HFFc6 (cell line): ENCODE measurements at regions not wholly inside any gene's neighbourhood (a gene's known extent, or its start where the extent isn't known, plus 50 kb on each side); places are given as distances from the start of the nearest gene placed in this dataset.

Experiments used
- DNase-seq: peaks from one replicate; pipeline ENCODE4 v3.0.0-alpha.2; 2018
- H3K27ac Mint-ChIP-seq: 2 replicates; pipeline ENCODE4 v1.8.0; 2020; ENCODE audit warnings: mild to moderate bottlenecking, mixed read lengths
- H3K27me3 Mint-ChIP-seq: 2 replicates; pipeline ENCODE4 v1.8.0; 2021; ENCODE audit warnings: mild to moderate bottlenecking, moderate library complexity, mixed read lengths; ENCODE audit not compliant: insufficient read depth
- H3K36me3 Mint-ChIP-seq: 2 replicates; pipeline ENCODE4 v1.8.0; 2021; ENCODE audit warnings: low read depth, mixed read lengths
- H3K4me1 Mint-ChIP-seq: 2 replicates; pipeline ENCODE4 v1.8.0; 2020; ENCODE audit warnings: low read depth, mixed read lengths
- H3K4me3 Mint-ChIP-seq: 2 replicates; pipeline ENCODE4 v1.8.0; 2020; ENCODE audit warnings: mild to moderate bottlenecking, moderate library complexity, mixed read lengths
- H3K9me3 Mint-ChIP-seq: 2 replicates; pipeline ENCODE4 v1.8.0; 2020; ENCODE audit warnings: mild to moderate bottlenecking, mixed read lengths
- CTCF ChIP-seq: fragments of 200-600 bp; sonication (generic); IDR thresholded peaks from 2 replicates; pipeline ENCODE4 v1.5.0; 2021; ENCODE audit warnings: antibody characterized with exemption, mild to moderate bottlenecking

- Mint-ChIP-seq H3K4me1 (peaks cover 7% of the 10 kb centered on the region), H3K36me3 (no peaks in the 10 kb centered on the region; the same call in 1 of the 2 replicates), H3K27ac (no peak overlapping the region), H3K27me3 (peaks cover 29% of the 10 kb centered on the region), H3K4me3 (no peak overlapping the region), H3K9me3 (peaks cover 4% of the 10 kb centered on the region; the same call in 1 of the 2 replicates)
- DNase-seq = no peak
- no peak for TF ChIP-seq CTCF
Measured at GRCh38 chr3:72553298-72553697, 294.9 kb downstream of the SHQ1 start.

GRCh38 chr3:72550582-72551262, 297.5 kb downstream of the SHQ1 start:
- Mint-ChIP-seq H3K27me3 (peaks cover 25% of the 10 kb centered on the region), H3K4me1 (peaks cover 7% of the 10 kb centered on the region), H3K9me3 (no peaks in the 10 kb centered on the region), H3K4me3 (peak overlapping the region; percentile 60; the same call in 1 of the 2 replicates), H3K27ac (no peak overlapping the region), H3K36me3 (no peaks in the 10 kb centered on the region)
- DNase-seq = no peak
- TF ChIP-seq CTCF = no peak

- no peak for DNase-seq
- peaks cover 23% of the 10 kb centered on the region for H3K27me3 Mint-ChIP-seq
- no peak for TF ChIP-seq CTCF
- H3K9me3 Mint-ChIP-seq = no peaks in the 10 kb centered on the region
- no peaks in the 10 kb centered on the region for H3K36me3 Mint-ChIP-seq
- no peak overlapping the region for H3K27ac Mint-ChIP-seq
- H3K4me3 Mint-ChIP-seq = peak overlapping the region; percentile 60
- H3K4me1 Mint-ChIP-seq = peaks cover 7% of the 10 kb centered on the region
Measured at GRCh38 chr3:72549761-72550581, 298.3 kb downstream of the SHQ1 start.

- Mint-ChIP-seq H3K9me3 (no peaks in the 10 kb centered on the region), H3K4me3 (no peak overlapping the region), H3K4me1 (peaks cover 7% of the 10 kb centered on the region), H3K27me3 (peaks cover 15% of the 10 kb centered on the region), H3K27ac (no peak overlapping the region), H3K36me3 (no peaks in the 10 kb centered on the region)
- DNase-seq = no peak
- no peak for TF ChIP-seq CTCF
Measured at GRCh38 chr3:72548981-72549380, 299.3 kb downstream of the SHQ1 start.

- H3K4me1 Mint-ChIP-seq = peaks cover 7% of the 10 kb centered on the region
- no peak overlapping the region for H3K27ac Mint-ChIP-seq
- no peak overlapping the region for H3K4me3 Mint-ChIP-seq
- TF ChIP-seq CTCF = no peak
- H3K27me3 Mint-ChIP-seq = peaks cover 15% of the 10 kb centered on the region
- DNase-seq = no peak
- no peaks in the 10 kb centered on the region for H3K36me3 Mint-ChIP-seq
- no peaks in the 10 kb centered on the region for H3K9me3 Mint-ChIP-seq
Measured at GRCh38 chr3:72548461-72548860, 299.8 kb downstream of the SHQ1 start.
